A673 (cell line): ENCODE measurements at regions not wholly inside any gene's neighbourhood (a gene's known extent, or its start where the extent isn't known, plus 50 kb on each side); places are given as distances from the start of the nearest gene placed in this dataset.

Source experiments
- BruUV-seq: library from RNA; stranded (reverse); fragments of 400-500 nt; replicated peaks from 2 replicates; lab custom pipeline; 2021; lab: Mats Ljungman, UMichigan
- CTCF ChIA-PET: fragments of 300-600 bp; sonication (Branson Sonifier 250); formaldehyde crosslinking; loops from one replicate; lab custom pipeline; 2022; ENCODE audit warnings: antibody characterized with exemption; lab: Charles Lee
- POLR2A ChIA-PET: fragments of 300-600 bp; sonication (Branson Sonifier 250); formaldehyde crosslinking; loops from one replicate; lab custom pipeline; 2022; ENCODE audit warnings: antibody characterized with exemption; ENCODE audit not compliant: low non-redundant PET; lab: Charles Lee
- DNase-seq: peaks from one replicate; pipeline ENCODE4 v3.0.0-alpha.2; 2015; ENCODE audit warnings: low spot score
- H3K27ac ChIP-seq: fragments of 200-600 bp; sonication (generic); 2 replicates; pipeline ENCODE4 v1.5.1; 2016; ENCODE audit warnings: mixed run types, low read depth, mild to moderate bottlenecking, mixed read lengths, antibody characterized with exemption, low read length; ENCODE audit not compliant: poor library complexity, severe bottlenecking
- H3K27me3 ChIP-seq: fragments of 200-600 bp; sonication (generic); replicated peaks from 2 replicates; pipeline ENCODE4 v1.6.1; 2017; ENCODE audit warnings: mixed run types, low read depth, mild to moderate bottlenecking, mixed read lengths, antibody characterized with exemption, low read length; ENCODE audit not compliant: insufficient read depth, poor library complexity
- H3K36me3 ChIP-seq: fragments of 200-600 bp; sonication (generic); 2 replicates; pipeline ENCODE4 v1.6.1; 2016; ENCODE audit warnings: mixed run types, mild to moderate bottlenecking, mixed read lengths, antibody characterized with exemption, low read length; ENCODE audit not compliant: insufficient read depth, poor library complexity, severe bottlenecking
- H3K4me1 ChIP-seq: fragments of 200-600 bp; sonication (generic); 2 replicates; pipeline ENCODE4 v1.6.1; 2017; ENCODE audit warnings: mixed run types, mild to moderate bottlenecking, mixed read lengths, antibody characterized with exemption, low read length; ENCODE audit not compliant: insufficient read depth, poor library complexity, severe bottlenecking
- H3K4me3 ChIP-seq: fragments of 200-600 bp; sonication (generic); 2 replicates; pipeline ENCODE4 v1.5.1; 2016; ENCODE audit warnings: low read depth, mixed run types, mild to moderate bottlenecking, mixed read lengths, low read length; ENCODE audit not compliant: poor library complexity, severe bottlenecking
- H3K9me3 ChIP-seq: fragments of 200-600 bp; sonication (generic); 2 replicates; pipeline ENCODE4 v1.6.1; 2016; ENCODE audit warnings: mixed run types, low read depth, mild to moderate bottlenecking, mixed read lengths, antibody characterized with exemption, low read length; ENCODE audit not compliant: poor library complexity, severe bottlenecking
- EZH2 ChIP-seq: fragments of 200-600 bp; sonication (generic); IDR thresholded peaks from 2 replicates; pipeline ENCODE4 v1.6.1; 2017; ENCODE audit warnings: borderline replicate concordance, low read depth, mild to moderate bottlenecking, mixed read lengths, antibody characterized with exemption, low read length; ENCODE audit not compliant: poor library complexity, severe bottlenecking
- intact Hi-C: fragments of 100-400 bp; cut with micrococcal nuclease; formaldehyde crosslinking; loops from one replicate; pipeline ENCODE4 v1.10.0; 2022; ENCODE audit not compliant: unreplicated experiment
- TF ChIP-seq, protein P1 (sequence below): fragments of 300-800, 200-600 bp; sonication (generic); conservative IDR thresholded peaks from 2 replicates; pipeline ENCODE4 v1.5.1; 2017; ENCODE audit warnings: low read depth, mild to moderate bottlenecking, antibody characterized with exemption, low read length, moderate library complexity, mixed read lengths

DNA sequence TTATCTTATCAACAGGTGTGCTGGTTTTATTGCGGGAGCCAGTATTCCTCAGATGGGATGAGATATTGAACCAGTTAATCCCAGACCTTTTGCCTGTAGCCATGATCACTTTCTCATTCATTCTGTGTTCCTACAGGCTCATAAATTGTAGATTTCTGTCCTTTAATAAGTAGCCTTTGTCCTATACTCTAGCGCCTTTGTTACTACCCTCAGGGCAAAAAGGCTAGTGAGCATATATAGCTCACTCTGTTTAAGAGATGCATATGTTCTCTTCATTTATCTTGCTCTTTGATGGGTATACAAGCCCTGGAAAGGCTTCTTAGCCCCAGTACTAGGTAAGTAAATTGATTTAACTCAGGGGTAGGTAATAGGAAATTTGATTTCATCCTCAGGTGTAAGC lies 95.1 kb downstream of the OXSM start:
- no TSS peak for BruUV-seq
- no peak for DNase-seq
- intact Hi-C loops: no loop called here
- Histone ChIP-seq H3K27ac (no peak overlapping the region), H3K9me3 (no peaks in the 10 kb centered on the region), H3K36me3 (no peaks in the 10 kb centered on the region), H3K4me1 (no peaks in the 10 kb centered on the region), H3K27me3 (no peaks in the 10 kb centered on the region), H3K4me3 (no peak overlapping the region)
- CTCF ChIA-PET: no interaction called here
- TF ChIP-seq, protein P1, sequence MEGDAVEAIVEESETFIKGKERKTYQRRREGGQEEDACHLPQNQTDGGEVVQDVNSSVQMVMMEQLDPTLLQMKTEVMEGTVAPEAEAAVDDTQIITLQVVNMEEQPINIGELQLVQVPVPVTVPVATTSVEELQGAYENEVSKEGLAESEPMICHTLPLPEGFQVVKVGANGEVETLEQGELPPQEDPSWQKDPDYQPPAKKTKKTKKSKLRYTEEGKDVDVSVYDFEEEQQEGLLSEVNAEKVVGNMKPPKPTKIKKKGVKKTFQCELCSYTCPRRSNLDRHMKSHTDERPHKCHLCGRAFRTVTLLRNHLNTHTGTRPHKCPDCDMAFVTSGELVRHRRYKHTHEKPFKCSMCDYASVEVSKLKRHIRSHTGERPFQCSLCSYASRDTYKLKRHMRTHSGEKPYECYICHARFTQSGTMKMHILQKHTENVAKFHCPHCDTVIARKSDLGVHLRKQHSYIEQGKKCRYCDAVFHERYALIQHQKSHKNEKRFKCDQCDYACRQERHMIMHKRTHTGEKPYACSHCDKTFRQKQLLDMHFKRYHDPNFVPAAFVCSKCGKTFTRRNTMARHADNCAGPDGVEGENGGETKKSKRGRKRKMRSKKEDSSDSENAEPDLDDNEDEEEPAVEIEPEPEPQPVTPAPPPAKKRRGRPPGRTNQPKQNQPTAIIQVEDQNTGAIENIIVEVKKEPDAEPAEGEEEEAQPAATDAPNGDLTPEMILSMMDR: no peak
- no peak for TF ChIP-seq EZH2
- POLR2A ChIA-PET: no interaction called here

DNA sequence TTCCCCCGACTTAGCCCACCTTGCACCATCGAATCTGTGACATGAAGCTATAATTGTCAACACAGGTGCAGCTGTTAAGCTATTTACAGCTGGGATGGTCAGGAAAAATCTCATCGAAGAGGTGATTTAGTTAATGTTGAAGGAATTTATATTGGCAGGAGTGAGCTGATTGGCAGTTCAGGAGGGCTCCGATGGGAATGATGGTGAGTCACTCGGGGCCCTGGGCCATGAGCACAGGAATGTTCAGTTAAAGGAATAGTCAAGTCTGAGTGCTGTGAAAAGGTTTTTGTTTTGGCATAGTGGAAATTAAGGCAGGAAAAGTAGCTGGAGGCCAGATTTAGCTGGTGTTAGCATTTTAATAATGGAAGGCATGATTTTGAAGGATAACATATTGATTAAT lies 95.7 kb downstream of the OXSM start:
- Histone ChIP-seq H3K4me1 (no peaks in the 10 kb centered on the region), H3K4me3 (no peak overlapping the region), H3K9me3 (no peaks in the 10 kb centered on the region), H3K36me3 (no peaks in the 10 kb centered on the region), H3K27me3 (no peaks in the 10 kb centered on the region), H3K27ac (no peak overlapping the region)
- DNase-seq: no peak
- no TSS peak for BruUV-seq
- ChIA-PET CTCF (interaction anchor here (0.6 kb wide), 2 partner anchors 22 to 28 kb away, joined by 3 read pairs; no protein-coding TSS in a partner anchor), POLR2A (no interaction called here)
- TF ChIP-seq EZH2: no peak
- TF ChIP-seq, protein P1: no peak
- intact Hi-C loops: no loop called here

DNA sequence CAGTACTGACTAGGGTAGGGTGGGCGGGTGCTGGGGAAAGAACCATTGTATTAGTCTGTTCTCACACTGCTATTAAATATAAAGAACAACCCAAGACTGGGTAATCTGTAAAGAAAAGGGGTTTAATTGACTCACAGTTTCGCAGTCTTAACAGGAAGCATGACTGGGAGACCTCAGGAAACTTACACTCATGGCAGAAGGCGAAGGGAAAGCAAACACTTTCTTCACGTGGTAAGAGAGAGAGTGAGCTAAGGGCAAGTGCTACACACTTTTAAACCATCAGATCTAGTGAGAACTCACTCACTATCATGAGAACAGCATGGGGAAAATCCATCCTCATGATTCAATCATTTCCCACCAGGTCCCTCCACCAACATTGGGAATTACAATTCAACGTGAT lies 98.0 kb downstream of the OXSM start:
- Histone ChIP-seq H3K27me3 (no peaks in the 10 kb centered on the region), H3K9me3 (no peaks in the 10 kb centered on the region), H3K27ac (no peak overlapping the region), H3K4me3 (no peak overlapping the region), H3K36me3 (no peaks in the 10 kb centered on the region), H3K4me1 (no peaks in the 10 kb centered on the region)
- intact Hi-C loops: no loop called here
- DNase-seq: no peak
- TF ChIP-seq, protein P1: no peak
- no peak for TF ChIP-seq EZH2
- ChIA-PET CTCF (no interaction called here), POLR2A (no interaction called here)
- no TSS peak for BruUV-seq
